H9 (cell line): ENCODE measurements at regions not wholly inside any gene's neighbourhood (a gene's known extent, or its start where the extent isn't known, plus 50 kb on each side); places are given as distances from the start of the nearest gene placed in this dataset.

Experiments used
- DNase-seq: peaks from one replicate; pipeline ENCODE4 v3.0.0-alpha.2; 2017
- H2AFZ ChIP-seq: one replicate; pipeline ENCODE4 v1.6.1; 2013; ENCODE audit warnings: mild to moderate bottlenecking, low read length, control low read depth, moderate library complexity
- H2AK5ac ChIP-seq: 2 replicates; pipeline ENCODE4 v1.6.1; 2013; ENCODE audit warnings: low read length, control low read depth, mixed read lengths; ENCODE audit not compliant: insufficient read length
- H2BK120ac ChIP-seq: one replicate; pipeline ENCODE4 v1.6.1; 2013; ENCODE audit warnings: low read depth, mild to moderate bottlenecking, low read length, control low read depth, inconsistent platforms; ENCODE audit not compliant: poor library complexity, severe bottlenecking
- H2BK12ac ChIP-seq: 2 replicates; pipeline ENCODE4 v1.6.1; 2013; ENCODE audit warnings: low read length, control low read depth, mixed read lengths, low read depth; ENCODE audit not compliant: insufficient read length
- H2BK15ac ChIP-seq: 2 replicates; pipeline ENCODE4 v1.6.1; 2013; ENCODE audit warnings: low read depth, low read length, control low read depth
- H2BK20ac ChIP-seq: one replicate; pipeline ENCODE4 v1.6.1; 2013; ENCODE audit warnings: low read depth, mild to moderate bottlenecking, low read length, control low read depth, inconsistent platforms; ENCODE audit not compliant: poor library complexity, severe bottlenecking
- H2BK5ac ChIP-seq: 2 replicates; pipeline ENCODE4 v1.6.1; 2013; ENCODE audit warnings: low read length, control low read depth, mixed read lengths; ENCODE audit not compliant: insufficient read length
- H3K14ac ChIP-seq: 2 replicates; pipeline ENCODE4 v1.6.1; 2013; ENCODE audit warnings: low read length, control low read depth; ENCODE audit not compliant: insufficient read depth
- H3K18ac ChIP-seq: 2 replicates; pipeline ENCODE4 v1.6.1; 2013; ENCODE audit warnings: low read depth, mild to moderate bottlenecking, mixed read lengths, low read length, control low read depth; ENCODE audit not compliant: insufficient read length
- H3K23ac ChIP-seq: 2 replicates; pipeline ENCODE4 v1.6.1; 2013; ENCODE audit warnings: low read length, control low read depth, mixed read lengths, low read depth; ENCODE audit not compliant: insufficient read length
- H3K23me2 ChIP-seq: 2 replicates; pipeline ENCODE4 v1.6.1; 2013; ENCODE audit warnings: low read depth, mild to moderate bottlenecking, mixed read lengths, low read length, control low read depth; ENCODE audit not compliant: insufficient read length, poor library complexity, severe bottlenecking
- H3K27ac ChIP-seq: 2 replicates; pipeline ENCODE4 v1.5.1; 2013; ENCODE audit warnings: low read length, control low read depth, mixed read lengths, low read depth; ENCODE audit not compliant: insufficient read length
- H3K27me3 ChIP-seq: 2 replicates; pipeline ENCODE4 v1.6.1; 2013; ENCODE audit warnings: low read length, control low read depth, inconsistent platforms; ENCODE audit not compliant: insufficient read depth
- H3K4ac ChIP-seq: 2 replicates; pipeline ENCODE4 v1.6.1; 2013; ENCODE audit warnings: low read depth, mild to moderate bottlenecking, control low read depth, inconsistent platforms, low read length, moderate library complexity
- H3K4me1 ChIP-seq: 2 replicates; pipeline ENCODE4 v1.6.1; 2013; ENCODE audit warnings: low read length, control low read depth, inconsistent platforms; ENCODE audit not compliant: insufficient read depth
- H3K4me2 ChIP-seq: 2 replicates; pipeline ENCODE4 v1.6.1; 2013; ENCODE audit warnings: low read length, control low read depth, mixed read lengths; ENCODE audit not compliant: insufficient read length, insufficient read depth
- H3K56ac ChIP-seq: 2 replicates; pipeline ENCODE4 v1.6.1; 2013; ENCODE audit warnings: low read depth, mild to moderate bottlenecking, mixed read lengths, low read length, control low read depth; ENCODE audit not compliant: insufficient read length
- H3K79me1 ChIP-seq: 2 replicates; pipeline ENCODE4 v1.6.1; 2013; ENCODE audit warnings: low read depth, mild to moderate bottlenecking, moderate library complexity, low read length, control low read depth, inconsistent platforms; ENCODE audit not compliant: insufficient read depth, poor library complexity, severe bottlenecking
- H3K79me2 ChIP-seq: 2 replicates; pipeline ENCODE4 v1.6.1; 2013; ENCODE audit warnings: low read length, control low read depth, inconsistent platforms; ENCODE audit not compliant: insufficient read depth
- H3K9ac ChIP-seq: 2 replicates; pipeline ENCODE4 v1.6.1; 2013; ENCODE audit warnings: low read length, control low read depth, mixed read lengths; ENCODE audit not compliant: insufficient read length; ENCODE audit errors: extremely low read depth
- H3K9me3 ChIP-seq: one replicate; pipeline ENCODE4 v1.6.1; 2013; ENCODE audit warnings: low read depth, low read length, inconsistent platforms; ENCODE audit not compliant: control insufficient read depth
- H3T11ph ChIP-seq: one replicate; pipeline ENCODE4 v1.6.1; 2013; ENCODE audit warnings: mild to moderate bottlenecking, low read length, control low read depth, inconsistent platforms
- H4K20me1 ChIP-seq: one replicate; pipeline ENCODE4 v1.6.1; 2013; ENCODE audit not compliant: control insufficient read depth, insufficient read length, insufficient read depth
- H4K5ac ChIP-seq: 2 replicates; pipeline ENCODE4 v1.6.1; 2013; ENCODE audit warnings: low read depth, mild to moderate bottlenecking, mixed read lengths, low read length, control low read depth; ENCODE audit not compliant: insufficient read length
- H4K8ac ChIP-seq: replicated peaks from 2 replicates; pipeline ENCODE4 v1.6.1; 2013; ENCODE audit warnings: low read length, control low read depth, mixed read lengths, low read depth; ENCODE audit not compliant: insufficient read length
- H4K91ac ChIP-seq: 2 replicates; pipeline ENCODE4 v1.6.1; 2013; ENCODE audit warnings: low read depth, mild to moderate bottlenecking, moderate library complexity, mixed read lengths, low read length, control low read depth; ENCODE audit not compliant: insufficient read length
- H3K27ac Mint-ChIP-seq, 3 experiments: 2 replicates in 2 of 3; 3 replicates in 1 of 3; pipeline ENCODE4 v1.8.0; 2020 to 2021; ENCODE audit warnings: mixed read lengths in 3 of 3, mild to moderate bottlenecking in 1 of 3, moderate library complexity in 1 of 3
- H3K27me3 Mint-ChIP-seq: 2 replicates; pipeline ENCODE4 v1.8.0; 2021; ENCODE audit warnings: low read depth, mild to moderate bottlenecking, moderate library complexity, mixed read lengths
- H3K36me3 Mint-ChIP-seq, 3 experiments: 2 replicates in 2 of 3; 3 replicates in 1 of 3; pipeline ENCODE4 v1.8.0; 2020 to 2021; ENCODE audit warnings: low read depth in 3 of 3, mixed read lengths in 3 of 3; ENCODE audit not compliant: insufficient read depth in 1 of 3
- H3K4me1 Mint-ChIP-seq, 2 experiments: 2 replicates each; pipeline ENCODE4 v1.8.0; 2020; ENCODE audit warnings: mixed read lengths in 2 of 2
- H3K4me3 Mint-ChIP-seq, 2 experiments: 2 replicates in 1 of 2; 3 replicates in 1 of 2; pipeline ENCODE4 v1.8.0; 2020 to 2021; ENCODE audit warnings: mild to moderate bottlenecking in 2 of 2, mixed read lengths in 2 of 2, moderate library complexity in 1 of 2
- H3K9me3 Mint-ChIP-seq, 2 experiments: 2 replicates in 1 of 2; 3 replicates in 1 of 2; pipeline ENCODE4 v1.8.0; 2020; ENCODE audit warnings: mild to moderate bottlenecking in 2 of 2, mixed read lengths in 2 of 2, moderate library complexity in 1 of 2
- CTCF ChIP-seq: fragments of 200-600 bp; sonication (generic); conservative IDR thresholded peaks from 3 replicates; pipeline ENCODE4 v1.8.0; 2021; ENCODE audit warnings: antibody characterized with exemption, mild to moderate bottlenecking
- WGBS: extraction: QIAGEN DNeasy Blood & Tissue Kit; methylation state at CpG from one replicate; pipeline ENCODE4 v1.1.7; 2013; ENCODE audit warnings: missing lambda C conversion rate, low lambda C conversion rate, mixed read lengths; ENCODE audit not compliant: insufficient read length; ENCODE audit errors: extremely low coverage; 5-methylcytosine and 5-hydroxymethylcytosine counted together

DNA sequence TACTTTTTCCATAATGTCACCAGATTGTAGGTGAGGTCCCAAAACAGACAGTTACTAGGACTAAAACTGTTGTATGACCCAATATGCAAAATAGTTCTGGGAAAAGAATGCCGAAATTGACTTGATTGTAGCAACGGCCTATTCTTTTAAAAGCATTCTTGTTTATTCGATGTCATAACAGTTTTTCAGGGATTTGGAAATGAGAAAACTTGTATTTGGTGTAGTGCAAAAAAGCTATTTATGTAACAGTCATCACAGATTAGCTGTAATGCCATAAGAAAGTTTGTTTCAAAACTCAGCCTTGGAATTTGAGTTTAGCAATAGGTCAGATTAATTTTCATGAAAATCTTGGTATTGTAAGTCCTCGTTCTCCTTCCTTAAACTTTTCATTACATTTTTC, 69.2 kb upstream of the DIAPH2 start:
- no CpG with 5 or more reads among the region's 4 CpGs for WGBS
- no peak overlapping the region for H3K4me3 Mint-ChIP-seq

More for the DNA sequence above, 69.2 kb upstream of the DIAPH2 start:
- no peaks in the 10 kb centered on the region for H3K23me2 ChIP-seq
- no peaks in the 10 kb centered on the region for H3K27me3 ChIP-seq
- no peak overlapping the region for H2BK15ac ChIP-seq
- no peaks in the 10 kb centered on the region for H3K27me3 Mint-ChIP-seq
- no peak overlapping the region for H3K18ac ChIP-seq
- H4K91ac ChIP-seq = no peak overlapping the region
- H2AFZ ChIP-seq = no peak overlapping the region
- no peak overlapping the region for H3K4ac ChIP-seq
- TF ChIP-seq CTCF = no peak
- no peak overlapping the region for H3K23ac ChIP-seq
- H3K27ac Mint-ChIP-seq = no peak overlapping the region
- no peak overlapping the region for H3K4me2 ChIP-seq
- no peak overlapping the region for H3K9ac ChIP-seq
- H3K9me3 Mint-ChIP-seq = no peaks in the 10 kb centered on the region
- no peaks in the 10 kb centered on the region for H3K9me3 ChIP-seq
- H4K8ac ChIP-seq = no peak overlapping the region
- H3T11ph ChIP-seq = no peak overlapping the region
- H2AK5ac ChIP-seq = no peak overlapping the region
- no peaks in the 10 kb centered on the region for H3K79me2 ChIP-seq
- H3K36me3 Mint-ChIP-seq = 0 out of 7 replicates have a peak, but pooled peaks cover 0 to 1% (median 0%) of the 10 kb centered on the region in 3 experiments
- H2BK120ac ChIP-seq = no peak overlapping the region
- no peak overlapping the region for H4K5ac ChIP-seq
- H2BK20ac ChIP-seq = no peak overlapping the region
- no peaks in the 10 kb centered on the region for H3K79me1 ChIP-seq
- no peak overlapping the region for H2BK5ac ChIP-seq
- no peak overlapping the region for H3K27ac ChIP-seq
- H4K20me1 ChIP-seq = no peaks in the 10 kb centered on the region
- peaks cover 5 to 11% of the 10 kb centered on the region in 2 experiments for H3K4me1 Mint-ChIP-seq
- H3K4me1 ChIP-seq = no peaks in the 10 kb centered on the region
- H3K14ac ChIP-seq = no peak overlapping the region
- no peak overlapping the region for H2BK12ac ChIP-seq
- no peak overlapping the region for H3K56ac ChIP-seq
- no peak for DNase-seq
